RWPE2 (cell line): ENCODE measurements at regions not wholly inside any gene's neighbourhood (a gene's known extent, or its start where the extent isn't known, plus 50 kb on each side); places are given as distances from the start of the nearest gene placed in this dataset.

Experiments used
- ATAC-seq: fragments of 200-7000 bp; cut with Tn5 transposase; 3 replicates; pipeline ENCODE4 v1.9.1; 2021; ENCODE audit warnings: low read depth
- DNase-seq: peaks from one replicate; pipeline ENCODE4 v3.0.0-alpha.2; 2020; ENCODE audit warnings: low spot score
- H3K27ac ChIP-seq: fragments of 450-650 bp; 2 replicates; pipeline ENCODE4 v1.5.1; 2017; ENCODE audit warnings: mild to moderate bottlenecking; ENCODE audit not compliant: poor library complexity, severe bottlenecking
- H3K27me3 ChIP-seq: fragments of 250-450 bp; sonication (Bioruptor Pico); 2 replicates; pipeline ENCODE4 v1.5.1; 2021; ENCODE audit warnings: mild to moderate bottlenecking, moderate library complexity; ENCODE audit not compliant: insufficient read depth, poor library complexity, severe bottlenecking
- H3K36me3 ChIP-seq: fragments of 250-450 bp; sonication (Bioruptor Pico); 2 replicates; pipeline ENCODE4 v1.5.1; 2020; ENCODE audit warnings: low read depth, mild to moderate bottlenecking, moderate library complexity
- H3K4me1 ChIP-seq: fragments of 250-450 bp; sonication (Bioruptor Pico); 2 replicates; pipeline ENCODE4 v1.5.1; 2021; ENCODE audit warnings: mild to moderate bottlenecking, moderate library complexity; ENCODE audit not compliant: insufficient read depth, poor library complexity, severe bottlenecking
- H3K4me3 ChIP-seq: fragments of 250-450 bp; sonication (Bioruptor Pico); 2 replicates; pipeline ENCODE4 v1.5.1; 2021; ENCODE audit warnings: mild to moderate bottlenecking, moderate library complexity; ENCODE audit not compliant: severe bottlenecking
- H3K9me3 ChIP-seq: fragments of 250-450 bp; sonication (Bioruptor Pico); 2 replicates; pipeline ENCODE4 v1.5.1; 2021; ENCODE audit warnings: mild to moderate bottlenecking, moderate library complexity; ENCODE audit not compliant: severe bottlenecking
- TF ChIP-seq, protein P1 (sequence below): fragments of 450-650 bp; IDR thresholded peaks from one replicate; pipeline ENCODE4 v1.5.1; 2017; ENCODE audit warnings: mild to moderate bottlenecking, moderate library complexity; ENCODE audit not compliant: poor library complexity, severe bottlenecking

DNA sequence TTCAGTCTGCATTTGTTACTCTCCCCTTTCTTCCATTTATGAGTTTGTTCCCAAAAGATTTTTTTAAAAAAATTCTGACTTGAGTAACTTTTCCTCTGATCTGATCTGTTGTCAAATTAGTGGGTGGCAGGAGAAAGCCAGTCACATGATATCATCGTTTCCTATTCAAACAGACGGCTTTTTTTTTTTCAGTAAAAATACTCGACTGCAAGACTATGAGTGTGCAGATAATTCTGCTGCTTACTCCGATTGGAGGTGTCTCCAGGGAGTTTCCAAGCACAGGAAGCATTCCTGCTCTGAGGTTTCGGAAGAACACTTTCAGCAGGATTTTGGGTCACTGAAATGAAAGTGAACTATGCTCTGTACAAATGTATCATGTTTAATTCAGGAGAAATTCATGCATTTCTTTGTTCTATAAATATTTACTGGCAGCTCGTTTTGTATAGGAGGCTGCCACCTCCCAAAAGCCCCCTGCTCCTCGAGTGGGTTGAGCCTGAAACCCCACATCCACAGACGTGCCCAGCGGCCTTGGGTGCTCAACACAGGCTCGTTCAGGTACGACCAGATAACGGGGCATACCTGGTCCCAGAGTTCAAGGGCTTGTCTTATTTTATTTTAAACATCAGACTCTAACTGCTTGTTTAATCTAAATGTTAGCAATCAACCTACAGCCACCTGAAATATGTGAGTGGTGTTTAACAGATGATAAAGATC, 126.9 kb upstream of the ZNF516 start:
- no peaks in the 10 kb centered on the region for H3K36me3 ChIP-seq
- TF ChIP-seq, protein P1, sequence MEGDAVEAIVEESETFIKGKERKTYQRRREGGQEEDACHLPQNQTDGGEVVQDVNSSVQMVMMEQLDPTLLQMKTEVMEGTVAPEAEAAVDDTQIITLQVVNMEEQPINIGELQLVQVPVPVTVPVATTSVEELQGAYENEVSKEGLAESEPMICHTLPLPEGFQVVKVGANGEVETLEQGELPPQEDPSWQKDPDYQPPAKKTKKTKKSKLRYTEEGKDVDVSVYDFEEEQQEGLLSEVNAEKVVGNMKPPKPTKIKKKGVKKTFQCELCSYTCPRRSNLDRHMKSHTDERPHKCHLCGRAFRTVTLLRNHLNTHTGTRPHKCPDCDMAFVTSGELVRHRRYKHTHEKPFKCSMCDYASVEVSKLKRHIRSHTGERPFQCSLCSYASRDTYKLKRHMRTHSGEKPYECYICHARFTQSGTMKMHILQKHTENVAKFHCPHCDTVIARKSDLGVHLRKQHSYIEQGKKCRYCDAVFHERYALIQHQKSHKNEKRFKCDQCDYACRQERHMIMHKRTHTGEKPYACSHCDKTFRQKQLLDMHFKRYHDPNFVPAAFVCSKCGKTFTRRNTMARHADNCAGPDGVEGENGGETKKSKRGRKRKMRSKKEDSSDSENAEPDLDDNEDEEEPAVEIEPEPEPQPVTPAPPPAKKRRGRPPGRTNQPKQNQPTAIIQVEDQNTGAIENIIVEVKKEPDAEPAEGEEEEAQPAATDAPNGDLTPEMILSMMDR = no peak
- H3K27me3 ChIP-seq = no peaks in the 10 kb centered on the region
- H3K9me3 ChIP-seq = no peaks in the 10 kb centered on the region
- H3K4me3 ChIP-seq = no peak overlapping the region
- peaks cover 19% of the 10 kb centered on the region for H3K4me1 ChIP-seq
- ATAC-seq = peak; percentile 33; the same call in 2 of the 3 replicates
- H3K27ac ChIP-seq = no peak overlapping the region
- no peak for DNase-seq

DNA sequence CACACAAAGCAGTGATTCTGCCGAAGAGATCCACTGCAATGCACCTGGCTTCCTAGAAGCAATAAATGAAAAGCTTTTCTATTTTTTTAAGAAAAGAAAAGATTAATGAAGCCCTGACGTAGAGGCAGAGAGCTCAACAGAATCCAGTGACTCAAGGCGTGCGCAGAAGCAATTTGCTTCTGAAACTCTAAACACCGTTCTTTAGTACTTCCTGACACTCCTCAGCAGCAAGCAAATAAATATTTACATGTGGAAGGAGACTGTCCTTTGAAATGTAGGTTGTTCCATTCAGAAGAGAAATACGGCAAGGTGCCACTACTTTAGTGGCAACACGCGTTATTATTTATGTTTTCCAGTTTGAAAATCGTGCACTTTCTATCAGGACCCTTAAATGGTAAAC, 126.2 kb upstream of the ZNF516 start:
- DNase-seq (no peak), ATAC-seq (no peak)
- Histone ChIP-seq H3K4me1 (peaks cover 19% of the 10 kb centered on the region), H3K27me3 (no peaks in the 10 kb centered on the region), H3K4me3 (no peak overlapping the region), H3K36me3 (no peaks in the 10 kb centered on the region), H3K9me3 (no peaks in the 10 kb centered on the region), H3K27ac (no peak overlapping the region)
- TF ChIP-seq, protein P1 = no peak

DNA sequence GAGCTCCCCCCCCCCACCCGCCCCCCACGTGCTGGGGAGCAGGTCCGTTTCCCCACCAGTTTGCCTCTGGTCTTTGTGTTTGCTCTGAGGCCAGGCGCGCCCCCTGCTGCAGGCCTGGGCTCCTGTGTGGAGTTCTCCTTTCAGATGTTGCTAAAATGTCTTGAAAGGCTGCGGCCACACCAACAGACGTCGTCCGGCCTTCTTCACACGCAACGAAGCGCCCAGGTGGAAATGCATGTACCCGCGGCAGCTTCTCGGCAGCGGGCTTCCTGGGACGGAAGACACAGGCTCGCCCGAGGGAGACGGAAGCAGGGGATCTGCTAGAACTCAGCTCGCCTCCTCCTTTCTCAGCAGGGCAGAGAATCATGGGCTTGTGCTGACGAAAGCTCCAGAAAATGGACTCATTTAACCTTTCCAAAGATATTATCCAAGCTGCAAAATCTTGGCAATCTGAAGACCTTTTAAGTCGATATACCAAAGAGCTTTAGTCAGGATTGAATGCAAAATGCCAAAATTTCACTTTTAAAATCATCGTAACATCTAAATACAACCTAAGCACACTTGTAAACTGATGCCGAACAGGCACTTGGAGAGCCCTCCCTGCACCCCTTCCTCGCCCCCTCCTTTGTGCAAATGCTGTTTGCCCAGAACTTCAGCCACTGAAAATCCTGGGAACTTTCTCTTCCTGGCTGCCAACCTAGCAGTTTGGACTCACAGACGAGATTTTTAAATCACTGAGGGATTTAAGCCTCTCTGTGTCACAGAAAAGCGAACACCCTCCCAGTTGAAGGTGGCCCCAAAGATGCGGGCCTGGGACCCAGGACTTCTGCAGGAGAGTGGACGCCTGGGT, 125.5 kb upstream of the ZNF516 start:
- peak; percentile 54 for ATAC-seq
- TF ChIP-seq, protein P1 = peak; percentile 48
- Histone ChIP-seq H3K27me3 (no peaks in the 10 kb centered on the region), H3K4me3 (no peak overlapping the region), H3K4me1 (peaks cover 19% of the 10 kb centered on the region), H3K9me3 (no peaks in the 10 kb centered on the region), H3K36me3 (no peaks in the 10 kb centered on the region), H3K27ac (no peak overlapping the region)
- no peak for DNase-seq

- DNase-seq (no peak), ATAC-seq (peak; percentile 5; the same call in 1 of the 3 replicates)
- no peaks in the 10 kb centered on the region for H3K36me3 ChIP-seq
- TF ChIP-seq, protein P1 = no peak
- no peaks in the 10 kb centered on the region for H3K9me3 ChIP-seq
- peaks cover 19% of the 10 kb centered on the region for H3K4me1 ChIP-seq
- H3K4me3 ChIP-seq = no peak overlapping the region
- H3K27ac ChIP-seq = peak overlapping the region; percentile 25
- no peaks in the 10 kb centered on the region for H3K27me3 ChIP-seq
Observed at GRCh38 chr18:76619621-76620315, 124.7 kb upstream of the ZNF516 start.
